ENCODE measurements at regions not wholly inside any gene's neighbourhood (a gene's known extent, or its start where the extent isn't known, plus 50 kb on each side); places are given as distances from the start of the nearest gene placed in this dataset.

GRCh38 chr2:210965472-210965871, 409.1 kb downstream of the CPS1 start:
- intact Hi-C loops (cut with micrococcal nuclease): no loop called here
- H3K36me3 Mint-ChIP-seq: no peaks in the 10 kb centered on the region
- TF ChIP-seq, protein P1, sequence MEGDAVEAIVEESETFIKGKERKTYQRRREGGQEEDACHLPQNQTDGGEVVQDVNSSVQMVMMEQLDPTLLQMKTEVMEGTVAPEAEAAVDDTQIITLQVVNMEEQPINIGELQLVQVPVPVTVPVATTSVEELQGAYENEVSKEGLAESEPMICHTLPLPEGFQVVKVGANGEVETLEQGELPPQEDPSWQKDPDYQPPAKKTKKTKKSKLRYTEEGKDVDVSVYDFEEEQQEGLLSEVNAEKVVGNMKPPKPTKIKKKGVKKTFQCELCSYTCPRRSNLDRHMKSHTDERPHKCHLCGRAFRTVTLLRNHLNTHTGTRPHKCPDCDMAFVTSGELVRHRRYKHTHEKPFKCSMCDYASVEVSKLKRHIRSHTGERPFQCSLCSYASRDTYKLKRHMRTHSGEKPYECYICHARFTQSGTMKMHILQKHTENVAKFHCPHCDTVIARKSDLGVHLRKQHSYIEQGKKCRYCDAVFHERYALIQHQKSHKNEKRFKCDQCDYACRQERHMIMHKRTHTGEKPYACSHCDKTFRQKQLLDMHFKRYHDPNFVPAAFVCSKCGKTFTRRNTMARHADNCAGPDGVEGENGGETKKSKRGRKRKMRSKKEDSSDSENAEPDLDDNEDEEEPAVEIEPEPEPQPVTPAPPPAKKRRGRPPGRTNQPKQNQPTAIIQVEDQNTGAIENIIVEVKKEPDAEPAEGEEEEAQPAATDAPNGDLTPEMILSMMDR (IDR thresholded peaks at IDR 0.05): no peak
- H3K9ac ChIP-seq (ENCODE audit: insufficient read depth, low read length, poor library complexity, severe bottlenecking): no peak overlapping the region
- no peaks in the 10 kb centered on the region for H3K4me1 ChIP-seq (ENCODE audit: control insufficient read depth in 1 of 2, insufficient read depth in 2 of 2, low read length in 2 of 2)
- no peak overlapping the region for H3K27ac Mint-ChIP-seq
- no peaks in the 10 kb centered on the region for H3K27me3 Mint-ChIP-seq (ENCODE audit: low read depth in 3 of 3)
- no peaks in the 10 kb centered on the region for H3K36me3 ChIP-seq (replicated peaks in 1 of 2; ENCODE audit: control insufficient read depth in 1 of 2, insufficient read depth in 2 of 2, low read length in 2 of 2)
- no peak for DNase-seq
- H3K27ac ChIP-seq (ENCODE audit: low read depth in 1 of 2, low read length in 2 of 2): no peak overlapping the region
- H3K4me1 Mint-ChIP-seq: no peaks in the 10 kb centered on the region
- no CpG with 5 or more reads among the region's 3 CpGs for WGBS (ENCODE audit: insufficient coverage)
- no peaks in the 10 kb centered on the region for H3K9me3 ChIP-seq (replicated peaks in 1 of 2; ENCODE audit: control insufficient read depth in 1 of 2, insufficient read depth in 1 of 2, low read length in 2 of 2)
- no peaks in the 10 kb centered on the region for H3K27me3 ChIP-seq (ENCODE audit: control insufficient read depth in 2 of 2, insufficient read depth in 2 of 2, low read length in 2 of 2)
- H3K4me2 ChIP-seq (replicated peaks; ENCODE audit: extremely low read depth, low read length, poor library complexity, severe bottlenecking): no peak overlapping the region
- no peak overlapping the region for H2AFZ ChIP-seq (ENCODE audit: insufficient read depth, low read depth, low read length, poor library complexity, severe bottlenecking)
- H3K4me3 Mint-ChIP-seq: no peak overlapping the region
- H3K4me3 ChIP-seq (replicated peaks in 1 of 3; ENCODE audit: low read depth in 2 of 3, low read length in 3 of 3): no peak overlapping the region
- no peaks in the 10 kb centered on the region for H3K79me2 ChIP-seq (ENCODE audit: insufficient read depth, low read length)
- H3K9me3 Mint-ChIP-seq: peaks cover 0 to 2% (median 0%) of the 10 kb centered on the region in 7 donors
- no peaks in the 10 kb centered on the region for H4K20me1 ChIP-seq (ENCODE audit: insufficient read depth, low read length)

GRCh38 chr2:210966330-210966729, 409.9 kb downstream of the CPS1 start:
- Histone ChIP-seq H3K79me2 (ENCODE audit: insufficient read depth, low read length) (no peaks in the 10 kb centered on the region), H3K4me1 (ENCODE audit: control insufficient read depth in 1 of 2, insufficient read depth in 2 of 2, low read length in 2 of 2) (no peaks in the 10 kb centered on the region), H4K20me1 (ENCODE audit: insufficient read depth, low read length) (no peaks in the 10 kb centered on the region), H3K4me3 (replicated peaks in 1 of 3; ENCODE audit: low read depth in 2 of 3, low read length in 3 of 3) (no peak overlapping the region), H3K4me2 (replicated peaks; ENCODE audit: extremely low read depth, low read length, poor library complexity, severe bottlenecking) (no peak overlapping the region), H3K9ac (ENCODE audit: insufficient read depth, low read length, poor library complexity, severe bottlenecking) (no peak overlapping the region), H2AFZ (ENCODE audit: insufficient read depth, low read depth, low read length, poor library complexity, severe bottlenecking) (no peak overlapping the region), H3K9me3 (replicated peaks in 1 of 2; ENCODE audit: control insufficient read depth in 1 of 2, insufficient read depth in 1 of 2, low read length in 2 of 2) (no peaks in the 10 kb centered on the region), H3K36me3 (replicated peaks in 1 of 2; ENCODE audit: control insufficient read depth in 1 of 2, insufficient read depth in 2 of 2, low read length in 2 of 2) (no peaks in the 10 kb centered on the region), H3K27me3 (ENCODE audit: control insufficient read depth in 2 of 2, insufficient read depth in 2 of 2, low read length in 2 of 2) (no peaks in the 10 kb centered on the region), H3K27ac (ENCODE audit: low read depth in 1 of 2, low read length in 2 of 2) (no peak overlapping the region)
- Mint-ChIP-seq H3K4me3 (no peak overlapping the region), H3K27me3 (ENCODE audit: low read depth in 3 of 3) (no peaks in the 10 kb centered on the region), H3K36me3 (no peaks in the 10 kb centered on the region), H3K27ac (no peak overlapping the region), H3K4me1 (no peaks in the 10 kb centered on the region), H3K9me3 (peaks cover 0 to 2% (median 0%) of the 10 kb centered on the region in 7 donors)
- TF ChIP-seq, protein P1 (IDR thresholded peaks at IDR 0.05): no peak
- intact Hi-C loops (cut with micrococcal nuclease): no loop called here
- DNase-seq: no peak
- whole genome bisulfite sequencing (ENCODE audit: insufficient coverage): no CpG with 5 or more reads among the region's 2 CpGs
